Fibroblast of lung (primary cell): ENCODE measurements at regions not wholly inside any gene's neighbourhood (a gene's known extent, or its start where the extent isn't known, plus 50 kb on each side); places are given as distances from the start of the nearest gene placed in this dataset.

ENCODE experiments used
- EZH2 ChIP-seq: IDR thresholded peaks from 2 replicates; pipeline ENCODE4 v1.5.1; 2012; ENCODE audit warnings: low read length, control low read depth, mild to moderate bottlenecking; ENCODE audit errors: missing control alignments
- TF ChIP-seq, protein P1 (sequence below), 2 donors: IDR thresholded peaks in 1 of 2; conservative IDR thresholded peaks in 1 of 2; 1 replicate in 1 of 2; 2 replicates in 1 of 2; pipeline ENCODE4 v1.5.1; 2011 to 2012; ENCODE audit warnings: low read length in 2 of 2, control low read depth in 1 of 2, inconsistent platforms in 1 of 2, low read depth in 1 of 2, mild to moderate bottlenecking in 1 of 2

- TF ChIP-seq, protein P1, sequence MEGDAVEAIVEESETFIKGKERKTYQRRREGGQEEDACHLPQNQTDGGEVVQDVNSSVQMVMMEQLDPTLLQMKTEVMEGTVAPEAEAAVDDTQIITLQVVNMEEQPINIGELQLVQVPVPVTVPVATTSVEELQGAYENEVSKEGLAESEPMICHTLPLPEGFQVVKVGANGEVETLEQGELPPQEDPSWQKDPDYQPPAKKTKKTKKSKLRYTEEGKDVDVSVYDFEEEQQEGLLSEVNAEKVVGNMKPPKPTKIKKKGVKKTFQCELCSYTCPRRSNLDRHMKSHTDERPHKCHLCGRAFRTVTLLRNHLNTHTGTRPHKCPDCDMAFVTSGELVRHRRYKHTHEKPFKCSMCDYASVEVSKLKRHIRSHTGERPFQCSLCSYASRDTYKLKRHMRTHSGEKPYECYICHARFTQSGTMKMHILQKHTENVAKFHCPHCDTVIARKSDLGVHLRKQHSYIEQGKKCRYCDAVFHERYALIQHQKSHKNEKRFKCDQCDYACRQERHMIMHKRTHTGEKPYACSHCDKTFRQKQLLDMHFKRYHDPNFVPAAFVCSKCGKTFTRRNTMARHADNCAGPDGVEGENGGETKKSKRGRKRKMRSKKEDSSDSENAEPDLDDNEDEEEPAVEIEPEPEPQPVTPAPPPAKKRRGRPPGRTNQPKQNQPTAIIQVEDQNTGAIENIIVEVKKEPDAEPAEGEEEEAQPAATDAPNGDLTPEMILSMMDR (conservative IDR thresholded peaks at IDR 0.05 in 1 of 2, IDR thresholded peaks at IDR 0.05 in 1 of 2; ENCODE audit: low read depth in 1 of 2, low read length in 2 of 2) = no peak
- TF ChIP-seq EZH2 = no peak
These were observed 748.0 kb upstream of the IGFBP3 start for GRCh38 chr7:46669028-46669427.
